ENCODE measurements at regions not wholly inside any gene's neighbourhood (a gene's known extent, or its start where the extent isn't known, plus 50 kb on each side); places are given as distances from the start of the nearest gene placed in this dataset.

DNA sequence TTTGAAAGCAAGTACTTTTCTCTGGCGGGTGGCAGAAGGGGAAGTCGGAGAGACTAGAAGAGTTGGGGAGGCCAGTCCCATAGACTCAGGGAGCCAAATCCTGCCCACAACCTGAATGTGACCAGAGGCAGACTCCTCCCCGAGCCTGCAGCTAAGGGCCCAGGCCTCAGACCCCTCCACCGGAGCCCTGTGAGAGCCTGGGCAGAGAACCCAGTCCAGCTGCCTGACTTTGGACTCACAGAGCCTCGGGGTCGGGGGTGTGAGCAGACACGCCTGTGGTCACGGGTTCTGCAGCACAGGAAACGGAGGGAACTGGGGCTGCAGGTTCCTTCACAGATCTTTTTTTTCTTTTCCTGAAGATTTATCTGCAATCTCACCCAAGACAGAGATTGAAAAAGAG is 312.3 kb downstream of the CTTN start:
- DNase-seq, result no peak

DNA sequence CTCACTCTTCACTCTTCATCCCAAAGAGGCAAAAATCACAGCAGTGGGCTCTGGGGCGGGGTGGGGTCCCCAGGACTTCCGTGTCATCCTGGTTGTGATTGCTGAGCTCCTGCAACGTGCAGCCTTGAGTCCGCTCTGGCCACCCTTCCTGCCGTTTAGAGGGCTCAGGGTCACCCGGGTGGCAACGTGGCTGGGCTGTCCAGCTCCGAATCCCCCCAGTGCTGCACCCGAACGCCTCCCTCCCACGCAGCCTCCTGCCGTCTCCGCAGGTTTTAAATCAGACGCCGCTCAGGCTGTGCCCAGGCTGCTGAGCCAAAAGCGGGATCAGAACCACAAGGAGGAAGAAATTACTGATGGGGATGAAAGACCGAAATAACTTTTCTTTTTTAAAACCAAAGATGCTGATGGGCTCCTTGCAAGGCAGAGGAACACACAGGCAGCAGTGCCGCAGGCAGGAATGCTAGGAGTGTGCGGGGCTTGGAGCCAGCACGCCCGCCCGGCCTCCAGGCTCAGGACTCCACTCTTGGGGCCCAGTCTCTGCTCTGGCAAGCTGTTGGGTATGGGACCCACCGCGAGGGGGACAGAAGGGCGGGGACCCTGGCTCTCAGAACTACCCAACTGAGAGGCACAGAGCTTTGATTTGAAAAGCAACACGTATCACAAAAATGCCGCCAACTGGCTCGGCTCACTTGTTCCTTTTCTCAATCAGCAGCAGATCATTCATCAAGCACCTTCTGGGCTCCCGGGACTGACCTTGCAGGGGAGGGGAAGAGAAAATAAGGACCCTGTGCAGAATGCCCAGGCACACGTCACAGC is 313.0 kb downstream of the CTTN start:
- DNase-seq, result no peak

GRCh38 chr11:70711911-70712185 is 313.5 kb downstream of the CTTN start:
- no peak for DNase-seq

DNA sequence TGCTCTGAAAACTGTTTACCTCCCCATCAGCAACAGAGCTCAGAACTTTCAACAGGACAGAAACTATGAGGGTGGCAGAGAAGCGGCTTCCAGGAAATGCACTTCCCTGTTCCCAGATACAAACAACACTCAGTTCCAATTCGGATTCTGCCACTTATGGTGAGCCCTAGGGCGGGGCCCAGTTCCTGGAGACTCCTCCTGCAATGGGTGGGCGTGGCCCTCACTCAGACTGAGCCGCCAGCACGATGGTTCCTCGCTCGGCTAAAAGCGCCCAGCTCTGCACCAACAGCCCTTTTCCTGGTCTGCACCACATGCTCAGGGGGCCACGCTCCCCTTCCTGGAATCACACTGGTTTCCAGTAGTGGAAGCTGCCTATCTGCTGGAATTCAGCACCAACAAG is 314.1 kb downstream of the CTTN start:
- no peak for DNase-seq

GRCh38 chr11:70713086-70713835 is 314.9 kb downstream of the CTTN start:
- no peak for DNase-seq

- no peak for DNase-seq
Measured at GRCh38 chr11:70713988-70714665, 315.8 kb downstream of the CTTN start.

GRCh38 chr11:70715166-70715951 is 317.0 kb downstream of the CTTN start:
- no peak for DNase-seq

DNA sequence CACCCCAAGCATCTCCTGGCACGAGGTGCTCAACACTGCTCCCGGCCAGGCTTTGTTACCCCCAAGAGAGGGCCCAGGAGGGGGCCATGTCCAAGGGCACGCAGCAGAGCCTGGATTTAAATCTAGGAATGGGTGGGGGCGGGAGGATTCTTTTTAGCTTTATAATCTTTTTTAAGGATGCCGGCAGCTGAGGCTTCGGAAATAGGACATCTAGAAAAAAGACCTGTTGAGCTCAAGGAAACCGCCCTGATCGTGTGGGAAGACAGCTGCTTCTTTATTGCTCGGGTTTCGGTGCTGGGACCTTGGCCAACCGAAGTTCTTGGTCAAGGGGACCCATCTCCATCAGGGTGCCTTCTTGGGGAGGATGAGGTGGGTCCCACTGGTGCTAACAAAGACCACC is 317.9 kb downstream of the CTTN start:
- no peak for DNase-seq

DNA sequence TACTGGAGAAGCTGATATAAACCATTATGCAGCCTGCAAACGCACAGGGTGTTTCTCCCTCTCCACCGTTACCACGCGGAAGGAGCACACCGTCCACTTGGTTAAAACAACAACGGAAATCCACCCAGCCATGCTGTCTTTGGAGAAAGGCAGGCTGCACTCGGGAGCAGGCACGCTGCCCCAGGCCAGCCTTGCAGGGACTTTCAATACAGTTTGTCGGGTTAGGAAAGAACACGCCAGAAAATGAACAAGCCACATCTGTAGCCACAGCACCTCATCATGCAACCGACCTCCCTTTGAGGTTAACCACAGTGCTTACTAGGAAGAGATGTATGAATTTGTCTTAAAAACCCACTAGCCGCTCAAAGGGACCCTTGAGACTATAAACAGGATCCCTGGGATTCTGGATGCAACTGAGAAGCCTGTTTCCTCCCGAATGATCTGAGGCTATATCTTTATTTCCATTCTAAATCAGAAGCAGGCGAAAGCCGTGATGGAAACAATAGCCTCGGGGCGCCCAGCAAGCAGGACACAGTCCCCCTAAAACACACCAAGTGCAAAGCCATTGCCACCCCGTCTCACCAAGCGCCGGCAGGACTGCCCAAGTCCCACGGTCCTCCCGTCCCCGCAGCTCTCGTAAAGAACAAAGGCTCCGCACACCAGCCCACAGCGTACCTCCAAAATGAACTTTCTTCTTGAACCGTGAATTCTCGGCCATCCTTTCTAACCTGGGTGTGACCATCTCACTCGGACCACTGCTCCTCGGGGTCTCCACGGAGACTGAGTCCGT is 318.9 kb downstream of the CTTN start:
- DNase-seq, result no peak

GRCh38 chr11:70717936-70718595 is 319.7 kb downstream of the CTTN start:
- no peak for DNase-seq

GRCh38 chr11:70719516-70719915 is 321.2 kb downstream of the CTTN start:
- DNase-seq, result no peak

GRCh38 chr11:70720281-70720680 is 322.0 kb downstream of the CTTN start:
- no peak for DNase-seq

- DNase-seq, result no peak
Measured at GRCh38 chr11:70721006-70721405, 322.7 kb downstream of the CTTN start.

GRCh38 chr11:70725278-70725677 is 326.9 kb downstream of the CTTN start:
- DNase-seq, result no peak

DNA sequence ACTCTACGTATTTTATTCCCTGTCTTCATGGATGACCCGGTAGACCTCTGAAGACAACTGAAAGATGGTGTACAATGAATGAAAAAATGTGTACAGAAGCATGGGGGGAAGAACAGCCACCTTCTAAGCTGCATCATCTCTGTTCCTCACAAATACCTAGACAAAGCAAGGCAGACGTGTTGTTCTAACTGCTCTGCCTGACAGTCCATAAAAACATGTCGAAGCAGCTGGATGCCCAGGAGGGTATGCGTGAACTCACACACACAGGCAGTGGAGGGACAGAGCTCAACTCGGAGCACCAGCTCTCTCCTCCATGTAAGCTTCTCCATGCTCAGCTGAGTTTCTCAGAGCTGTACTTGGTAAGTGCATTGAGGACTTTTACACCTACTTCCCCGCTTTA is 327.4 kb downstream of the CTTN start:
- DNase-seq, result no peak

DNA sequence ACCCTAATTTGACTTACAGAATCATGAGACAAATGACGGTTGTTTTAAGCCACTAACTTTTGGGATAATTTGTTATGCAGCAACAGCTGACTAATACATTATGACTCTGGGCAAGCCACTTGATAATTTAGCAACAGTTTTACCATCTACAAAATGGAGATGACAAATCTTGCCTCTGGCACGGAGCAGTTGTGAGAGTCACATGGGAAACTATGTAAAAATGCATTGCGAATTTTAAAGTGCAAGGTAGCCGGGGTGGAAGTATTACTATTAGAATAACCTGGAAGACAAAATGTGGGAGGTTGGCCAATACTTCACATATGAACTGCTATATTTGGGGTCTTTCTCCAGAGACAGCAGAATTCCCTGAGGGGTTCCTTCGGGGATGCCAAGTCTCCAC is 328.7 kb downstream of the CTTN start:
- DNase-seq, result no peak

GRCh38 chr11:70727899-70728620 is 329.7 kb downstream of the CTTN start:
- no peak for DNase-seq

DNA sequence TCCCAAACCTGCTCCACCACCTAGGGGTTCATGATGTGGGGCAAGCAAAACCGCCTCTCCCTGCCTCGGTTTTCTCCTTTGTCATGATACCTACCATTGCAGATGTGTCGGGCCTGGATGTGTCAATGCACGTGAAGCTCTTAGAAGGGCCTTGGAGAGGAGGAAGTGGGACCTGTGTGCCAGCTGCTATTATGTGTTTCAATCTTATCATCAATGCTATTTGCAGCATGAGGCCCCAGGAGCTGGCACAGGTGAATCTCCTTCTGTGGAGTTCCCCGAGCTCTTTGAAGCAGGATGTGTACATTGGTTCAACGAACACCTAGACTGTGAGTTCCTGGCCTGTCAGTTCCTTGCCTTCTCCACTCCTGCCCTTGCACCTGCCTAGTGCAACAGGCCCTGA is 331.6 kb downstream of the CTTN start:
- no peak for DNase-seq

- DNase-seq, result no peak
Measured at GRCh38 chr11:70730411-70730810, 332.1 kb downstream of the CTTN start.

- no peak for DNase-seq
Measured at GRCh38 chr11:70731271-70732022, 333.1 kb downstream of the CTTN start.
